Stimulated activated CD4-positive, alpha-beta T cell treated with anti-CD3 and anti-CD28 coated beads, Interleukin-1b, Interleukin-23, amount 100 ng/mL, for 24 hours (primary cell): ENCODE measurements at regions not wholly inside any gene's neighbourhood (a gene's known extent, or its start where the extent isn't known, plus 50 kb on each side); places are given as distances from the start of the nearest gene placed in this dataset.
"Not testable (repeated sequence)": the region's sequence is repeated elsewhere in the genome, so short reads cannot be mapped to it uniquely, and the experiment has no call there.

Source experiments
- DNase-seq, 4 experiments: peaks; one replicate each; pipeline ENCODE4 v3.0.0-alpha.2; 2020; ENCODE audit warnings: low read depth in 4 of 4, low spot score in 1 of 4

GRCh38 chr14:106177266-106178246 is 651.2 kb downstream of the TMEM121 start:
- peak in 1 of 4 experiments; percentile 20 for DNase-seq

- no peak for DNase-seq
Measured at GRCh38 chr14:106179761-106180160, 653.4 kb downstream of the TMEM121 start.

GRCh38 chr14:106184771-106185170 is 658.4 kb downstream of the TMEM121 start:
- DNase-seq: peak in 2 of 4 experiments; percentile 29 to 53

GRCh38 chr14:106185174-106185836 is 658.9 kb downstream of the TMEM121 start:
- DNase-seq: not testable (repeated sequence)

- peak in 1 of 4 experiments; percentile 51 for DNase-seq
Measured at GRCh38 chr14:106185837-106186233, 659.5 kb downstream of the TMEM121 start.

DNA sequence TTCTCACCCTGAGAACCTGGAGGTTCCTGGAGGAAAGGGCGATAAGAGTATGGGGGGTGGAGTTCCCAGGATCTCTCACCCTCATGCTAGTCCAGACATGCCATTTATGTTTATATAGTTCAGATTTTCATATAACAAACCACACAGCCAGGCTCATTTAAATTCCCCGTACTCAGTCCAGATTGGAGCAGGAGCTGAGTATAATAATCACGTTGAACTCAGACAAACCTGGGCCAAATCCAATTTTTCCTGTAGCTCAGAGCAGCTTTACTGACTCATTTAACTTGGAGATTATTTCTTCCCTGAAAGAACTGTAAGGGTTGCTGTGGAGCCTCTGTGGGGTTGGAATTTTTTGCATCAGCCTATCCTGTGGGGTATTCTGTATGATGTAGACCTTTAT is 660.8 kb downstream of the TMEM121 start:
- no peak for DNase-seq

DNA sequence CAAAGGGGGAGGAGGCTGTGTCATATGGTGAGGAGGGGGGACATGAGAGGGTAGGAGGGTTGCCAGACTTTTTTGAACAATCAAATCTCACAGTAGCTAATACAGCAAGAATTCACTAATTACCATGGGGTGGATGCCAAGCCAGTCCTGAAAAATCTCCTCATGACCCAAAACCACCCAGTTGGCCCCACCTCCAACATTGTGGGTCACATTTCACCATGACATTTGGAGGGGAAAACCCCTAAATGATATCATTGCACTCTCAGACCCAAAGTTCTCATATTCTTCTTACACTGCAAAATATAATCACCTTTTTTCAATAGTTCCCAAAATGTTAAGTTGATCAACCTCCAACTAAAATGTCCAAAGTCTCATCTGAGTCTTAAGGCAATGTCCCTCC is 666.3 kb downstream of the TMEM121 start:
- DNase-seq: not testable (repeated sequence)

GRCh38 chr14:106196459-106196858 is 670.1 kb downstream of the TMEM121 start:
- DNase-seq: peak in 3 of 4 experiments; percentile 51 to 63 (median 57)

DNA sequence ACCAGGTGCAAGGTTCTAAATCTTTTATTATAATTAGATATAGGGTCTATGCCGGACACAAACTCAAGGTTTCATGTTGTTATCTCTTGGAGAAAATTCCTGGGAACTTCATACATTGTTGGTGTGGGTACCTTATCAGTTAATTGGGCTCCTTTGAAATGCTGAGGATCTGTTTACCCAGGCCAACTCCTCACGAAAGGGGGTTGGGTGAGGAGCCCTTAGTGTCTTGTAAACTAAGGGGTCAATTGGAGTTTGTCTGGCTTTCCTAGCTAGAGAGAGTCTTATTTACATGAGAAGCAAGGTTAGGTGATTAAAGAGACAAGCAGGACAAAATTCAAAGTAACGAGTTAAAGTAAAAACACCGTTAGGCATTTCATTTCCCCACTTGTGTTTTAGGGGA is 670.9 kb downstream of the TMEM121 start:
- DNase-seq: not testable (repeated sequence)

GRCh38 chr14:106199097-106199496 is 672.7 kb downstream of the TMEM121 start:
- DNase-seq: no peak

DNA sequence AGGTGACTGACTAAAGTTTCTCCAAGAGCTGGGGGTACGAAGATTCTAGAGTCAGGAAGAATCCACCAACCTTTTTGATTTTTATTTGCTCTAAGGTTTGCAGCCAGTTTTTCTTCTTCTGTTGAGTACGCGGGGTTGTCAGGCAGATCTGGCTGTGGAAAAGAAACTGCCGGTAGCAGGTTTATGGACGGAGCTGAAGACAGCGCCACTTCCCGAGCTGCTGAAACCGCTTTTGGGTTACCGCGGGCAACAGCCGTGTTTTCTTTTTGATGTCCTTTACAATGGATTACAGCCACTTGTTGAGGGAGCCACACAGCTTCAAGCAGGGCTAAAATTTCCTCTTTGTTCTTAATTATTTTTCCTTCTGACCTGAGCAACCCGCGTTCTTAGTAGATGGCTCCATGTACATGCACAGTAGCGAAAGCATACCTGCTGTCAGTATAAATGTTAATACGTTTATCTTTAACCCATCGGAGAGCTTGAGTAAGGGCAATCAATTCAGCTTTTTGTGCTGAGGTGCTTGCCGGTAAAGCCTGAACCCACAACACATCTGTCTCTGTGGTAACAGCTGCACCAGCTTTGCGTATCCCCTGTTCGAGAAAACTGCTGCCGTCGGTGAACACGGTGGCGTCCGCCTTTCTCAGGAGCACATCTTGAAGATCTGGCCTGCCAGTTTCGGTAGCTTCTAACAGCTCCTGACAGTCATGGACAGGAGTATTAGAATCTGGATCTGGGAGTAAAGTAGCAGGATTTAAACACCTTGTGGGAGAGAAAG is 674.3 kb downstream of the TMEM121 start:
- DNase-seq: no peak

DNA sequence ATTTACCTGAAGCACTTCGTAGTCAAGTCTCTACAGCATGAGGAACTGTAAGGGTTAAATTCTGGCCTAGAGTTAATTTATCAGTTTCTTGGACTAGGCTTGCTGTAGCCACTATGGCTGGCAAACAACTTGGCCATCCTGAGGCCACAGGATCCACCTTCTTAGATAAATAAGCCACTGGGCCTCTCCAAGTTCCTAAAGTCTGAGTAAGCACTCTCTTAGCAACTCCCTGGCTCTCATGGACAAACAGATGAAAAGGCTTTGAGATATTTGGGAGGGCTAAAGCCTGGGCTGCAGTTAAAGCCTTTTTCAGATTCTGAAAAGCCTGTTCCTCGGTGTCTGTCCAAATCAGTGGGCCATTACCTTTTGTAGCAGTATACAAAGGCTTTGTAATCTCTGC is 675.0 kb downstream of the TMEM121 start:
- DNase-seq: no peak

GRCh38 chr14:106203438-106203837 is 677.1 kb downstream of the TMEM121 start:
- DNase-seq: no peak

GRCh38 chr14:106204063-106204462 is 677.7 kb downstream of the TMEM121 start:
- DNase-seq: no peak

DNA sequence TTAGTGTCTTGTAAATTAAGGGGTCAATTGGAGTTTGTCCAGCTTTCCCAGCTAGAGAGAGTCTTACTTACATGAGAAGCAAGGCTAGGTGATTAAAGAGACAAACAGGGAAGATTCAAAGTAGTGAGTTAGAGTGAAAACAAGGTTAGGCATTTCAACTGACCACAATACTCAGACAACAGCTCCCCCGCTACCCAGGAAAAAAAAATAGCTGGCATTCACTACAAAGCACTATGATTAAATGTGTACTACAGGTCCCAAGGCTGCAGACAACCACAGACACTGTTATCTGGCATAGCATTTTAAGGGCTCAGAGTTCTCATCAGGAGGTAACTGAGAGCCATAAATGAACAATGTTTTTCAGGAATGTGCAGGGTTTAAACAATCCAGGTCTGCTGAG is 680.9 kb downstream of the TMEM121 start:
- DNase-seq: no peak

DNA sequence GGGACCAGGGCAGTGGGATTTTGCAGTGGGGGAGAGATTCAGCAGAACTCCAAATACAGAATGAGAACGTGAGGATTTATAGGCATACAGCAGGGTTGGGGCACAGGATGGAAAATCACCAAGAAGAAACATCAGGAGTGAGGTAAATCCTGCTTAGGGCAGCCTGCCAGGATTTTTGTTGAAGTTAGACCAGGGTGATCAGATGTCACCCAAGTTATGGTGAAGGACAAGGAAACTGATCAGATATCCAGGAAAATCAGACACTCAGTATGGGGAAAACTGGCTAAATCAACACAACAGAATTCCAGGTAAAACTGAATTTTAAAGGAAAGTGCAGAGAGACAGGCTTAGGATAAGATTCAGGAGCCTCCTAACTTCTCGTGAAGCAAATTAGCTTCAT is 682.4 kb downstream of the TMEM121 start:
- no peak for DNase-seq

DNA sequence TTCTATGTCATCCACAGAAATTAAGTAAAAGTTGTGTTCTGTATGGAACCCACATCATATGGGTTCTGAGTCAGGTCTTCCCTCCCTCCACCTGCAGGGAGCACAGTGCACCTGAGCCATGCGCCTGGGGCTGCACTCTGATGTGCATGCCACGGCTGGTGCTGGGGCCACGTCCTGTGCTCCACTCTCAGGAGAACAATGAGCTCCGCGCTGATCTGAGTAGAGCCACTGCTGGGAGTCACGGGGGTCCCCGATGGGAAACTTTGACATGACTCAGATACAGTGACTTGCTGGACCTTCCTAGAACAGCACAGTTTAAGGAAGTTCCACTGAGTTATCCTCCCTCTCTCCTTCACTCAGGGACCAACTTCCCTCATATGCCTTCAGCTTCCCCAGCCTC is 683.4 kb downstream of the TMEM121 start:
- no peak for DNase-seq

DNA sequence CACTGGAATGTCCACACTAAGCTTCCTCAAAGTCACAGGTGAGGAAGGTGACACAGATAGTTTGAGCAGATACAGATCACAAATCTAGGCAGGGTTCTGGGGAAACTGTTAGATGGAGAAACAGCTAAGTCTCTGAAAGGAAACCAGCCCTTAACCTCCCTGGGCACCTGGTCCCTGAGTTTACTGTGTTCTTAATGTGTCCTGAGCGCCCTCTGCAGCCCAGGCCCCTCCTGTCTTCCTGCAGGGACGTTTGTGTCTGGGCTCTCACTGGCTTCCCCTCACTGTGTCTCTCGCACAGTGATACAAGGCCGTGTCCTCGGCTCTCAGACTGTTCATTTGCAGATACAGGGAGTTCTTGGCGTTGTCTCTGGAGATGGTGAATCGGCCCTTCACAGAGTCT is 684.3 kb downstream of the TMEM121 start:
- no peak for DNase-seq

DNA sequence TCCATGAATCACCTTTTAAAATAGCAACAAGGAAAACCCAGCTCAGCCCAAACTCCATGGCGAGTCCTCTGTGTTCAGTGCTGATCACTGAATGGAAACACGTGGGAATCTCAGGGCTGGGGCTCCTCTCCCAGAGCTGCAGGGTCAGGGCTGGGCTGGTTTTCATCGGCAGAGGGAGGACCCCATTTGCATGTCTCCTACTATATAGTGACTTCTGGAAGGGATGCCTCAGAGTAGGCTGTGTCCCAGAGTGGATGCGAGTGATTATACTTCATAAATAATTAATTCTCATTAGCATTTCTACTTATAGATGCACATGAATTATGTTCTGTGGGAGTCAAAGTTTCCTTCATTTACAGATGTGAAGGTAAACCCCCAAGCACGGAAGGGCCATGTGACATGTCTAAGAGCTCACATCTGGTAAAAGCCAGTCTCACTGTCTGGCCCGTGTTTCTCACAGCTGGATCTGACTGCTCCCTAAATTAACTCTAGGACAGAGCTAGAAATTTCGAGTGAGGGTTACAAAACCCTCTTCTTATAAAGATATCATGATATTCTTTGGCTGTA is 685.0 kb downstream of the TMEM121 start:
- DNase-seq: no peak

- no peak for DNase-seq
Measured at GRCh38 chr14:106215229-106215628, 688.8 kb downstream of the TMEM121 start.

GRCh38 chr14:106216679-106217078 is 690.3 kb downstream of the TMEM121 start:
- no peak for DNase-seq
